HL-60 (cell line): ENCODE measurements at regions not wholly inside any gene's neighbourhood (a gene's known extent, or its start where the extent isn't known, plus 50 kb on each side); places are given as distances from the start of the nearest gene placed in this dataset.

Source experiments
- DNase-seq, 2 experiments: peaks; one replicate each; pipeline ENCODE4 v3.0.0-alpha.2; 2010 to 2020; ENCODE audit warnings: low read depth in 1 of 2, low spot score in 1 of 2
- H3K27ac ChIP-seq: fragments of 250-450 bp; sonication (Bioruptor Pico); replicated peaks from 2 replicates; pipeline ENCODE4 v1.5.1; 2020; ENCODE audit warnings: mild to moderate bottlenecking, moderate library complexity
- H3K27me3 ChIP-seq: fragments of 250-450 bp; sonication (Bioruptor Pico); 2 replicates; pipeline ENCODE4 v1.5.1; 2021; ENCODE audit warnings: mild to moderate bottlenecking, moderate library complexity; ENCODE audit not compliant: insufficient read depth, poor library complexity, severe bottlenecking
- H3K4me3 ChIP-seq: replicated peaks from 2 replicates; pipeline ENCODE4 v1.5.1; 2011; ENCODE audit warnings: mild to moderate bottlenecking, control low read depth, low read length; ENCODE audit not compliant: insufficient read depth
- CTCF ChIP-seq: IDR thresholded peaks from one replicate; pipeline ENCODE4 v1.5.1; 2011; ENCODE audit warnings: low read length, control low read depth, inconsistent platforms; ENCODE audit not compliant: insufficient read depth
- GABPA ChIP-seq: IDR thresholded peaks from 2 replicates; pipeline ENCODE4 v1.6.1; 2012; ENCODE audit warnings: low read depth
- POLR2AphosphoS5 ChIP-seq: IDR thresholded peaks from 2 replicates; pipeline ENCODE4 v1.6.1; 2012; ENCODE audit warnings: low read depth
- REST ChIP-seq: IDR thresholded peaks from 2 replicates; pipeline ENCODE4 v1.6.1; 2012; ENCODE audit warnings: low read depth; ENCODE audit not compliant: insufficient replicate concordance
- SPI1 ChIP-seq: IDR thresholded peaks from 2 replicates; pipeline ENCODE4 v1.6.1; 2012; ENCODE audit warnings: low read depth, mild to moderate bottlenecking, borderline replicate concordance

GRCh38 chr7:114130866-114131265 is 212.1 kb upstream of the PPP1R3A start:
- H3K27me3 ChIP-seq = no peaks in the 10 kb centered on the region
- DNase-seq = no peak

GRCh38 chr7:114128880-114129279 is 210.1 kb upstream of the PPP1R3A start:
- TF ChIP-seq POLR2AphosphoS5 (no peak), GABPA (no peak), CTCF (no peak), REST (no peak), SPI1 (no peak)
- H3K4me3 ChIP-seq = no peak overlapping the region
- H3K27ac ChIP-seq = no peak overlapping the region
- no peaks in the 10 kb centered on the region for H3K27me3 ChIP-seq
- no peak for DNase-seq

More at GRCh38 chr7:114130866-114131265, 212.1 kb upstream of the PPP1R3A start:
- no peak for TF ChIP-seq GABPA
- no peak for TF ChIP-seq CTCF
- no peak for TF ChIP-seq POLR2AphosphoS5
- TF ChIP-seq SPI1 = no peak
- no peak for TF ChIP-seq REST
- Histone ChIP-seq H3K4me3 (no peak overlapping the region), H3K27ac (no peak overlapping the region)

GRCh38 chr7:114126095-114126494 is 207.3 kb upstream of the PPP1R3A start:
- TF ChIP-seq CTCF (no peak), GABPA (no peak), POLR2AphosphoS5 (no peak), SPI1 (no peak), REST (no peak)
- H3K27me3 ChIP-seq = no peaks in the 10 kb centered on the region
- H3K27ac ChIP-seq = no peak overlapping the region
- H3K4me3 ChIP-seq = no peak overlapping the region
- no peak for DNase-seq
